Astrocyte (in vitro differentiated cells and primary cell): ENCODE measurements at regions not wholly inside any gene's neighbourhood (a gene's known extent, or its start where the extent isn't known, plus 50 kb on each side); places are given as distances from the start of the nearest gene placed in this dataset.

Source experiments
- DNase-seq: peaks from one replicate; pipeline ENCODE4 v3.0.0-alpha.2; 2010; ENCODE audit warnings: low read depth
- FAIRE-seq: peaks from 2 replicates; lab custom pipeline; 2011; peaks lifted over from hg19 to GRCh38; lab: Jason Lieb, UNC
- H2AFZ ChIP-seq: 2 replicates; pipeline ENCODE4 v1.6.0; 2012; ENCODE audit warnings: low read depth, low read length, inconsistent platforms
- H3K27ac ChIP-seq: 2 replicates; pipeline ENCODE4 v1.5.1; 2011; ENCODE audit warnings: low read depth, low read length, inconsistent platforms
- H3K27me3 ChIP-seq: 2 replicates; pipeline ENCODE4 v1.6.0; 2011; ENCODE audit warnings: low read length, inconsistent platforms; ENCODE audit not compliant: insufficient read depth
- H3K36me3 ChIP-seq: 2 replicates; pipeline ENCODE4 v1.5.1; 2011; ENCODE audit warnings: low read length, inconsistent platforms; ENCODE audit not compliant: insufficient read depth
- H3K4me1 ChIP-seq: 2 replicates; pipeline ENCODE4 v1.5.1; 2011; ENCODE audit warnings: low read length, inconsistent platforms; ENCODE audit not compliant: insufficient read depth
- H3K4me2 ChIP-seq: 2 replicates; pipeline ENCODE4 v1.6.0; 2012; ENCODE audit warnings: low read length, inconsistent platforms
- H3K4me3 ChIP-seq: 2 replicates; pipeline ENCODE4 v1.5.1; 2011; ENCODE audit warnings: low read depth, mild to moderate bottlenecking, low read length, inconsistent platforms; ENCODE audit not compliant: insufficient read depth
- H3K79me2 ChIP-seq: 2 replicates; pipeline ENCODE4 v1.6.0; 2012; ENCODE audit warnings: mild to moderate bottlenecking, low read length, inconsistent platforms; ENCODE audit not compliant: insufficient read depth
- H3K9ac ChIP-seq: 2 replicates; pipeline ENCODE4 v1.6.0; 2012; ENCODE audit warnings: mild to moderate bottlenecking, low read length, inconsistent platforms
- H3K9me3 ChIP-seq: 2 replicates; pipeline ENCODE4 v1.5.1; 2012; ENCODE audit warnings: low read depth, mild to moderate bottlenecking, low read length, inconsistent platforms; ENCODE audit not compliant: insufficient read depth
- H4K20me1 ChIP-seq: 2 replicates; pipeline ENCODE4 v1.6.0; 2012; ENCODE audit warnings: low read length, inconsistent platforms; ENCODE audit not compliant: insufficient read depth
- H3K27ac Mint-ChIP-seq: one replicate; pipeline ENCODE4 v1.8.0; 2021; ENCODE audit warnings: mild to moderate bottlenecking, mixed read lengths; ENCODE audit not compliant: unreplicated experiment
- H3K27me3 Mint-ChIP-seq: one replicate; pipeline ENCODE4 v1.8.0; 2021; ENCODE audit warnings: low read depth, mixed read lengths; ENCODE audit not compliant: unreplicated experiment
- H3K36me3 Mint-ChIP-seq: one replicate; pipeline ENCODE4 v1.8.0; 2021; ENCODE audit warnings: low read depth, mixed read lengths; ENCODE audit not compliant: unreplicated experiment
- H3K4me1 Mint-ChIP-seq: one replicate; pipeline ENCODE4 v1.8.0; 2021; ENCODE audit warnings: low read depth, mixed read lengths; ENCODE audit not compliant: unreplicated experiment
- H3K4me3 Mint-ChIP-seq: one replicate; pipeline ENCODE4 v1.8.0; 2021; ENCODE audit warnings: mild to moderate bottlenecking, moderate library complexity, mixed read lengths; ENCODE audit not compliant: unreplicated experiment
- H3K9me3 Mint-ChIP-seq: one replicate; pipeline ENCODE4 v1.8.0; 2021; ENCODE audit warnings: mild to moderate bottlenecking, mixed read lengths; ENCODE audit not compliant: unreplicated experiment
- EZH2 ChIP-seq: IDR thresholded peaks from 2 replicates; pipeline ENCODE4 v1.6.1; 2012; ENCODE audit warnings: mild to moderate bottlenecking, low read length, inconsistent platforms; ENCODE audit not compliant: insufficient read depth
- TF ChIP-seq, protein P1 (sequence below): IDR thresholded peaks from 2 replicates; pipeline ENCODE4 v1.5.1; 2011; ENCODE audit warnings: low read depth, mild to moderate bottlenecking, inconsistent platforms, low read length, moderate library complexity; ENCODE audit not compliant: insufficient read depth

DNA sequence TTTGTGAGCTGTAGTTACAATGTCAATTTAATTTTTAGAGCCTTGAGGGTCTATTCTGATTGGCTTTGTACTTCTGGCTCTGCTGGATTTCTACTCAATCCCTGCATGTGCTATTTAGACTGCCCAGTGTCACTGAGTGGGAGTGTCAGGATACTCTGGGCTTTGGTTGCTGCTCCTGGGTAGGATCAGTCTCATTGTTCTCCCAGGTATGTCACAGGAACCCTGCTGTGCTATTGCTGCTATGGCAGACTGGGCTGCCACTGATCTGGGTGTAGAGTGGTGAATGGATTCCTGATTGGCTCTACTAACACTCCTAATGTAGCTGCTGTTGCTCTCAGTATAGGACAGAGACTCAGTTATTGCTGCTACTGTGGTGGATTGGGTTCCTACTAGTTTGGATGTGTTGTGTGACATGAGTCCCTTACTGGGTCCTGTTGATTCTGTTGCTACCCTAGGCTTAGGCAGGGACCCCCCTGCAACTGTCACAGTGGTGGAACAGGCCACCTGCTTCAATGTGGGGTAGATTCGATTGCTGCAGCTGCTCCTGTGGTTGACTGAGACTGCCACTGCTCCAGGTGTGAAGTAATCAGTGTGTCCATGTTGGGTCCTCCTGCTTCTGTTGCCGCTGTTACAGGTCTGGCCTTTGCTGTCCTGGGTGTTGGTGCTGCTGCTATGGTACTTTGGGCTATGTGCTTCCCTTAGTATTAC, 707.8 kb upstream of the AMOT start:
- no peaks in the 10 kb centered on the region for H3K36me3 Mint-ChIP-seq
- no peaks in the 10 kb centered on the region for H3K79me2 ChIP-seq
- no peaks in the 10 kb centered on the region for H3K27me3 ChIP-seq
- no peak for DNase-seq
- no peak overlapping the region for H3K9ac ChIP-seq
- H3K9me3 Mint-ChIP-seq = no peaks in the 10 kb centered on the region
- H3K27ac ChIP-seq = no peak overlapping the region
- no peak overlapping the region for H3K4me3 ChIP-seq
- no peaks in the 10 kb centered on the region for H3K9me3 ChIP-seq
- no peaks in the 10 kb centered on the region for H4K20me1 ChIP-seq
- H2AFZ ChIP-seq = no peak overlapping the region
- no peak overlapping the region for H3K27ac Mint-ChIP-seq
- no peak overlapping the region for H3K4me3 Mint-ChIP-seq
- TF ChIP-seq EZH2 = no peak
- TF ChIP-seq, protein P1, sequence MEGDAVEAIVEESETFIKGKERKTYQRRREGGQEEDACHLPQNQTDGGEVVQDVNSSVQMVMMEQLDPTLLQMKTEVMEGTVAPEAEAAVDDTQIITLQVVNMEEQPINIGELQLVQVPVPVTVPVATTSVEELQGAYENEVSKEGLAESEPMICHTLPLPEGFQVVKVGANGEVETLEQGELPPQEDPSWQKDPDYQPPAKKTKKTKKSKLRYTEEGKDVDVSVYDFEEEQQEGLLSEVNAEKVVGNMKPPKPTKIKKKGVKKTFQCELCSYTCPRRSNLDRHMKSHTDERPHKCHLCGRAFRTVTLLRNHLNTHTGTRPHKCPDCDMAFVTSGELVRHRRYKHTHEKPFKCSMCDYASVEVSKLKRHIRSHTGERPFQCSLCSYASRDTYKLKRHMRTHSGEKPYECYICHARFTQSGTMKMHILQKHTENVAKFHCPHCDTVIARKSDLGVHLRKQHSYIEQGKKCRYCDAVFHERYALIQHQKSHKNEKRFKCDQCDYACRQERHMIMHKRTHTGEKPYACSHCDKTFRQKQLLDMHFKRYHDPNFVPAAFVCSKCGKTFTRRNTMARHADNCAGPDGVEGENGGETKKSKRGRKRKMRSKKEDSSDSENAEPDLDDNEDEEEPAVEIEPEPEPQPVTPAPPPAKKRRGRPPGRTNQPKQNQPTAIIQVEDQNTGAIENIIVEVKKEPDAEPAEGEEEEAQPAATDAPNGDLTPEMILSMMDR = no peak
- H3K4me1 Mint-ChIP-seq = no peaks in the 10 kb centered on the region
- H3K4me1 ChIP-seq = no peaks in the 10 kb centered on the region
- no peak overlapping the region for H3K4me2 ChIP-seq
- peaks cover 1% of the 10 kb centered on the region for H3K27me3 Mint-ChIP-seq
- FAIRE-seq = peak; percentile 70
- H3K36me3 ChIP-seq = no peaks in the 10 kb centered on the region

GRCh38 chrX:113545040-113545439, 704.4 kb upstream of the AMOT start:
- FAIRE-seq = no peak
- no peaks in the 10 kb centered on the region for H3K27me3 ChIP-seq

More at GRCh38 chrX:113545040-113545439, 704.4 kb upstream of the AMOT start:
- no peak overlapping the region for H3K4me2 ChIP-seq
- no peak overlapping the region for H2AFZ ChIP-seq
- H3K36me3 ChIP-seq = no peaks in the 10 kb centered on the region
- Mint-ChIP-seq H3K4me1 (no peaks in the 10 kb centered on the region), H3K27ac (no peak overlapping the region), H3K27me3 (peaks cover 1% of the 10 kb centered on the region), H3K36me3 (no peaks in the 10 kb centered on the region), H3K4me3 (no peak overlapping the region), H3K9me3 (no peaks in the 10 kb centered on the region)
- H3K27ac ChIP-seq = no peak overlapping the region
- TF ChIP-seq EZH2 = no peak
- TF ChIP-seq, protein P1 = no peak
- no peak overlapping the region for H3K4me3 ChIP-seq
- no peaks in the 10 kb centered on the region for H3K9me3 ChIP-seq
- DNase-seq = no peak
- no peak overlapping the region for H3K9ac ChIP-seq
- H3K4me1 ChIP-seq = no peaks in the 10 kb centered on the region
- no peaks in the 10 kb centered on the region for H3K79me2 ChIP-seq
- H4K20me1 ChIP-seq = no peaks in the 10 kb centered on the region
